K562 (cell line): ENCODE measurements at regions not wholly inside any gene's neighbourhood (a gene's known extent, or its start where the extent isn't known, plus 50 kb on each side); places are given as distances from the start of the nearest gene placed in this dataset.
"Not testable (repeated sequence)": the region's sequence is repeated elsewhere in the genome, so short reads cannot be mapped to it uniquely, and the experiment has no call there.

ENCODE experiments used
- BRF1 ChIP-seq: IDR thresholded peaks from 3 replicates; pipeline ENCODE4 v1.6.1; 2011; ENCODE audit warnings: borderline replicate concordance, mild to moderate bottlenecking; ENCODE audit not compliant: insufficient read length; ENCODE audit errors: extremely low read depth
- CBFB ChIP-seq: sonication (generic); formaldehyde crosslinking; IDR thresholded peaks from 2 replicates; pipeline ENCODE4 v1.4.0; 2020; ENCODE audit warnings: mild to moderate bottlenecking, missing genetic modification reagents
- CTCF ChIP-seq, 3 experiments: IDR thresholded peaks in 2 of 3; conservative IDR thresholded peaks in 1 of 3; 2 replicates each; pipeline ENCODE4 v1.5.1; 2011 to 2012; ENCODE audit warnings: low read length in 3 of 3, mild to moderate bottlenecking in 3 of 3, control low read depth in 2 of 3, improper control_type of control experiment in 1 of 3, inconsistent platforms in 1 of 3, low read depth in 1 of 3, mixed read lengths in 1 of 3, moderate library complexity in 1 of 3; ENCODE audit not compliant: insufficient read depth in 2 of 3
- ETV5 ChIP-seq: sonication (generic); formaldehyde crosslinking; IDR thresholded peaks from 2 replicates; pipeline ENCODE4 v1.4.0; 2020; ENCODE audit warnings: low read depth, mild to moderate bottlenecking, missing genetic modification reagents
- EZH2 ChIP-seq: IDR thresholded peaks from 2 replicates; pipeline ENCODE4 v1.6.1; 2012; ENCODE audit warnings: low read depth, mild to moderate bottlenecking, inconsistent platforms, low read length, borderline replicate concordance
- GATAD2B ChIP-seq: fragments of 450-650 bp; IDR thresholded peaks from 2 replicates; pipeline ENCODE4 v1.6.1; 2017; ENCODE audit warnings: mild to moderate bottlenecking, borderline replicate concordance
- GMEB1 ChIP-seq: fragments of 250-450 bp; sonication (Bioruptor Pico); IDR thresholded peaks from 2 replicates; pipeline ENCODE4 v1.4.0; 2020; ENCODE audit warnings: mild to moderate bottlenecking
- JUNB ChIP-seq: fragments of 450-650 bp; formaldehyde crosslinking; conservative IDR thresholded peaks from 2 replicates; pipeline ENCODE4 v1.4.0; 2020; ENCODE audit warnings: mild to moderate bottlenecking
- MAFF ChIP-seq: IDR thresholded peaks from 2 replicates; pipeline ENCODE4 v1.6.1; 2012; ENCODE audit warnings: low read length, improper control_type of control experiment
- SRF ChIP-seq, 2 experiments: fragments of 250-450, 450-650 bp in 1 of 2; sonication (Bioruptor Pico) in 1 of 2; sonication (generic) in 1 of 2; formaldehyde crosslinking; IDR thresholded peaks; 2 replicates each; pipeline versions ENCODE4 v1.5.0 to v1.5.1; 2020 to 2022; ENCODE audit warnings: mild to moderate bottlenecking in 1 of 2, missing genetic modification reagents in 1 of 2

GRCh38 chr7:101758519-101758918 is 58.9 kb upstream of the CUX1 start:
- not testable (repeated sequence) for TF ChIP-seq CTCF (IDR thresholded peaks at IDR 0.05 in 2 of 3, conservative IDR thresholded peaks at IDR 0.05 in 1 of 3; ENCODE audit: insufficient read depth in 2 of 3, low read depth in 1 of 3, low read length in 3 of 3); SRF (CRISPR knock-in tag; IDR thresholded peaks at IDR 0.05); GMEB1 (CRISPR knock-in tag); JUNB (CRISPR knock-in tag); BRF1; CBFB (CRISPR knock-in tag); EZH2; ETV5; GATAD2B; MAFF
